GM21619 (cell line): ENCODE measurements at regions not wholly inside any gene's neighbourhood (a gene's known extent, or its start where the extent isn't known, plus 50 kb on each side); places are given as distances from the start of the nearest gene placed in this dataset.
"Not testable (repeated sequence)": the region's sequence is repeated elsewhere in the genome, so short reads cannot be mapped to it uniquely, and the experiment has no call there.

Experiments
- ATAC-seq: cut with Tn5 transposase; IDR thresholded peaks from one replicate; pipeline ENCODE4 v1.9.1; 2021; ENCODE audit not compliant: unreplicated experiment

DNA sequence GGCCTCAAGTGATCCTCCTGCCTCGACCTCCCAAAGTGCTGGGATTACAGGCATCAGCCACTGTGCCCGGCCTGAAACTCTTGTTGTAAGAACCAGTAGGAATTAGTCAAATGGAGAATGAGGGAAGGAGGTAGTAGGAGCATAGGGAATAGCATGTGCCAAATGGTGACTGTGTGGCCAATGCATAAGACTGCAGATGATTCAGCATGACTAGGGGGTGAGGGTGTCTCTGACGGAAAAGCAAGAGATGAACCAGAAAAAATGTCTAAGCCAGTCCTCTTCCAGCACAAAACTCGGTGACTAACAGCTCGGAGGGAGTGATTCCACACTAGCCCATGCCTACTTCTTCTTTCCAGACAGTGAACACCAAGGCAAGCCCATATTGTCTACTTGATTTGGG lies 58.2 kb upstream of the DUSP21 start:
- no peak for ATAC-seq

DNA sequence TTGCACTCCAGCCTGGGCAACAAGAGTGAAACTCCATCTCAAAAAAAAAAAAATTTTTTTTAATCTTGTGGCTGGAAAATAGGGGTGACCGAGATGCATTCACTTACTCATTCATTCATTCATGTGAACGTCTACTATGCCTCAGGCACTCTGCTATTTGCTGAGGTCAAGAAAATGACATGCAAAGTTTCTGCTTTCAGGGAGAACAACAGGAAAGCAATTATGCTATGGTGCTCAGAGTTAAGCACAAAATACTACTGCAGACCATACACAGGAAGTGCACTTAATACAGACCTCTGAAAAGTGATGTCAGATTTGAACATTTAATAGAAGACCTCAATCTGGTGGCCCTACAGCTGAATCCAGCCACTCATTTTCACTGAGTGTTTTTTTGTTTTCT lies 59.6 kb upstream of the DUSP21 start:
- no peak for ATAC-seq

DNA sequence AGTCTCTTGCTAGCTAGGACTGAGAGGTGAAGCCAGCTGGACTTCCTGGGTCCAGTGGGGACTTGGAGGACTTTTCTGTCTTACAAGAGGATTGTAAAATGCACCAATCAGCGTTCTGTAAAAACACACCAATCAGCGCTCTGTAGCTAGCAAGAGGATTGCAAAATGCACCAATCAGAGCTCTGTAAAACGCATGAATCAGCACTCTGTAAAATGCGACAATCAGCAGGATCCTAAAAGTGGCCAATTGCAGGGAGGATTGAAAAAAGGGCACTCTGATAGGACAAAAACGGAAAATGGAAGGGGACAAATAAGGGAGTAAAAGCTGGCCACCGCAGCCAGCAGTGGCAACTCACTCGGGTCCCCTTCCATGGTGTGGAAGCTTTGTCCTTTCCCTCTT lies 65.6 kb upstream of the DUSP21 start:
- no peak for ATAC-seq

DNA sequence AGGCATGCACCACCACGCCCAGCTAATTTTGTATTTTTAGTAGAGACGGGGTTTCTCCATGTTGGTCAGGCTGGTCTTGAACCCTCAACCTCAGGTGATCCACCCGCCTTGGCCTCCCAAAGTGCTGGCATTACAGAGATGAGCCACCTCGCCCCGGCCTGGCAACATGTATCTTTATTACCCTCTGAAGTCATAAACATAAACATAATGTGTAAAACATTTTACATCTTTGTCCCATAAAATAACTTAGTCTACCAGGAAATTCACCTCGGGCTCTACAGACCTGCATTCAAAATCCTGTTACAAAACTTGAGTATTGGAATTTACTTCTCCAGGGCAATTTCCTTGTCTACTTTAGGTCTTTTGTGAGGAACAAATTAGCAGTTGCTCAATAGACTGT lies 68.1 kb upstream of the DUSP21 start:
- ATAC-seq, result no peak

DNA sequence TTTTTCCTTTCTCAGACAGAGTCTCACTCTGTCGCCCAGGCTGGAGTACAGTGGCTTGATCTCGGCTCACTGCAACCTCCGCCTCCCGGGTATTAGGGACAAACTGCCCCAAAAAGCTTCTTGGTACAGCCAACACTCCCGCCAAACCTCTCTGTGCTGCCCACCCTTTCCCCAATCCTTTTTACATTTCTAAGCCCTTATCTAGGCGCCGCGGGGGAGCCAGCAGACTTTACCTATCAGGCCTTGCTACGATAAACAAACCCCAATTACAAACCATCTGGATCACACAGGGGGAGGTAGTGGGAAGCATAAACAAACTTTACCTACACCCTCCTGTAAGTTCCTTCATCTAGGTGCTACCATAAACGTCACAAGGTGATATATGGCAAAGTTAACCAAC lies 69.8 kb upstream of the DUSP21 start:
- not testable (repeated sequence) for ATAC-seq

DNA sequence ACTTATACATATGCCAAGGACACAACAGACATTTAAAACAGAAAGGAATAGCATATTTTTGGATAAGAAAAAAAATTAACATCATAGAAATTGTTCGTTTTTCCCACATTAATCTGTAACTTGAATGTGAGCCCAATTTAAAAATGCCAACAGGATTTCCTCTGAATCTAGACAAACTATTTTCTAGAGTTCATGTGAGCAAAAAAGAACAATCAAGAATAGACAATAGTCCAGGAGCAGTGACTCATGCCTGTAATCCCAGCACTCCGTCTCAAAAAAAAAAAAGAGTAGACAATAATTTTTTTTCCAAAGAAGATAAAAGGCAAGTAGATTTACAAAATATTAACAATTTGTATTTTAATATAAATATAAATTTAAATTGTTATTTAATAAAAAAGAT lies 73.7 kb upstream of the DUSP21 start:
- no peak for ATAC-seq

DNA sequence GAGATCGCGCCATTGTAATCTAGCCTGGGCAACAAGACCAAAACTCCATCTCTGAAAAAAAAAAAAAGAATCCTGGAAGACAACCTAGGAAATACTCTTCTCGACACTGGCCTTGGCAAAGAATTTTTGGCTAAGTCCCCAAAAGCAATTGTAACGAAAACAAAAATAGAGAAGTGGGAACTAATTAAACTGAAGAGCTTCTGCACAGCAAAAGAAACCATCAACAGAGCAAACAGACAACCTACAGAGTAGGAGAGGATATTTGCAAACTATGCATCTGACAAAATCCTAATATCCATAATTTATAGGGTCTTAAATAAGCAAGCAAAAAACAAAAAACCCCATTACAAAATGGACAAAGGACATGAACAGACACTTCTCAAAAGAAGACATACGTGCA lies 76.5 kb upstream of the DUSP21 start:
- ATAC-seq, result no peak

DNA sequence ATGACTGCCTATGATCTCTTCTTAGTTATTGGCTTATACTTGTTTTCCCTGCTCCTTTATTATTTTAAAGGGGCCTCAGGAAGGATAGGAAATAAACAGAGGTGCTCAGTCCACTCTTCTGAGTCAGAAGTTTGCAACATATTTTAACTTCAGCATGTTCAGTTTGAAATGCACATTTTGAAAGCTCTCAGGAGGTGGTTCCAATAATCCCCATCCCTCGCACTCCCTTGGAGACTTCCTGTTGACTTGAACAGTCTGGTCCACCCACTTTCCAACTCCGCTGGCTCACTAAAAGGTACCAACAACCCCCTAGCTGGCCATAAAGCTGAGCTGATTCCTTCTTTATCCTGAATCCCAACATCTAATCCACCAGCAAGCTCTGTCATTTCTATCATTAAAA lies 78.3 kb upstream of the DUSP21 start:
- ATAC-seq, result no peak

DNA sequence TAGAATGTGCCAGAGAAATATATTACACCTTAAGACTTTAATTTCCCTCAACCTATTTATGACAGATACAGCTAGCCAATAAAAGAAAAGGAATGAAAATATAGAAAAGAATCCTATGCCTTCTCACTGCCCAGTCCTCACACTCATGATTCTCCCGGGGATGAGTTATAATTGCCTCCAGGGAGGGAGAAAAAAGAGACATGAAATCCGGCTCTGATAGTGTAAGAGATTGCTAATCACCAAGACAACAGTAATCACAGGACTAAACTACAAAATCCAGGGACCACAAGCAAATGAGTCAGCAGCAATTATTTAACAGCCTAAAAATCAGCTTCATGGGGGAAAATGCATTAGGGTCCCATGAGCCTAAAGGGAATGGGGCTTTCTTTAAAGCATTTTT lies 95.9 kb upstream of the DUSP21 start:
- ATAC-seq, result no peak

DNA sequence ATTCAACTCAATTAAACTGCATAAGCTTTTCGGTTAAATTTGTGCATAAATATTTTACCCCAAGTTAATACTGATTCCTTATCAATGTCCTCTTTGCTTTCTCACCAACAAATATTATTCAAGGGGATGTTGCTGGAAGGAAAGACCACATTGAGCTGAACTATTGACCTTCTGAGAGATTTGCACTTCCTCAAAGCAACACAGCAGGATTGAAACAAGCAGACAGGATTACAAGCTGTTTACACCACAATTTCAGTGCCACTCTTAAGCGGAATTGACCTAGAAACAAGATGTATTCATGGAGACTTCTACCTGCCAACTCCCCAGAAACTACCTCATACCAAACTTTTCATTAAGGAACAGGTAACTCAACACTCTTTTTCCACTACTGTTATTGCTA lies 96.5 kb upstream of the DUSP21 start:
- no peak for ATAC-seq

DNA sequence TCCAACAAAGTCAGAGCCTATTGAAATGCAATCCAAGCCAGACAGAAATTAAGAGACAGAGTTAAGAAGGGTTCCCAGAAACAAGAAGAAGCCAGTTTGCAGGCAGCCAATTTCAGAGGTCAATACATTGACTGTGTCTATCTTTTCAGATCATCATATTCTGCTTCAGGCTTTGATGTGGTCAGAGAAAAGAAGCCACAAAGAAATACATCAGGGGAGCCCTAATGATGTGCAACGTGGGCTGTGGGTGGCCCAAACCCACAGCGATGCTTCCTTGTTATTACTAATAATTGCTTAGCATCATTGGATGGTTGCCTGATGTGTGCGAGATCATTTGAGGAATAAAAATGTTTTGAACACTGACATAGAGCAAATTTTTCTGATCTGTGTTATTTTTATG lies 99.0 kb upstream of the DUSP21 start:
- no peak for ATAC-seq

DNA sequence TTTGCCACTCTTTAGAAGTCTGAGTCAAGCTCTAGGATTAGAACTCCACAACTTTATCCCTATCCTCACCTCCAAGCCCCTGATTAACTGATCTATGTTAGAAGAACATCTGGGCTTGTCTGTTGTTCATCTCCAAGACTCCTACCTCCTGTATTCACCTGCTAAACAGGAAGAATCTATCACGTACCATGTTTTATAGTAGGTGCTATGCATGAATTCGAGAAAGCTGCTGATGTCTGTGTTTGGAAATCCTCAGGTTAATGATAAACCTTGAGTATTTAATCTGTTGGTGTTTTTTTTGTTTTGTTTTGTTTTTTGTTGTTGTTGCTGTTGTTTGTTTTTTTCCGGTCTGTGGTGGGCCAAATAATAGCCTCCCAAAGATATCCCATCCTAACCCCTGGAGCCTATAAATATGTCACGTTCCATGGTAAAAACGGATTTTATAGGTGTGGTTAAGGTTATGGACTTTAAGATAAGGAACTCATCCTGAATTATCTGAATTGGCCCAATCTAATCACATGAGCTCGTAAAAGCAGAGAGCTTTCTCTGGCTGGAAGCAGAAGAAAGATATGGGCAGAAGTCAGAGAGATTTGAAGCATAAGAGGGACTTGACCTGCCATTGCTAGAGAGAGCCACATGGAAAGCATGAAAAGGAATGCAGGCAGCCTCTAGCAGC lies 101.2 kb upstream of the DUSP21 start:
- ATAC-seq, result no peak

DNA sequence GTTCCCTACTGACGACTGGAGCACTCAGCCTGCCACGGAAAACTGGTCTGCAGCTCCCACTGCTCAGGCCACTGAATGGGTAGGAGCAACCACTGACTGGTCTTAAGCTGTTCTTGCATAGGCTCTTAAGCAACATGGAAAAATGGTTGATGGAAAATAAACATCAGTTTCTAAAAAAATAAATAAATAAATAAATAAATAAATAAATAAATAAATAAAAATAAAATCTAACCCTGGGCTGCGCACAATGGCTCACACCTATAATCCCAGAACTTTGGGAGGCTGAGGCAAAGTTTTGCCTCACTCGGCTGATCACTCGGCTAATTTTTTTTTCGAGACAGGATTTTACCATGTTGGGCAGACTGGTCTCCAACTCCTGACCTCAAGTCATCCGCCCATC lies 102.0 kb upstream of the DUSP21 start:
- ATAC-seq, result not testable (repeated sequence)

DNA sequence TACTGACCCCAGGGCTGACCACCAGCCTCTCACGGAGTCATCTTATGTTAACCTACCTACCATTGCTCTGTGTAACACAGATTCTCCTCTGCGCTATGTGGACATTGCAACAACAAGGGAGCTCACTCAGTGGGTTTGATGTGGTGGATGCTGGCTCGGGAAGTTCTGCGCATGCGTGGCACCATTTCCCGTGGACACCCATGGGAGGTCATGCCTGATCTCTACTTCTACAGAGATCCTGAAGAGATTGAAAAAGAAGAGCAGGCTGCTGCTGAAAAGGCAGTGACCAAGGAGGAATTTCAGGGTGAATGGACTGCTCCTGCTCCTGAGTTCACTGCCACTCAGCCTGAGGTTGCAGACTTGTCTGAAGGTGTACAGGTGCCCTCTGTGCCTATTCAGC lies 102.4 kb upstream of the DUSP21 start:
- ATAC-seq, result not testable (repeated sequence)

DNA sequence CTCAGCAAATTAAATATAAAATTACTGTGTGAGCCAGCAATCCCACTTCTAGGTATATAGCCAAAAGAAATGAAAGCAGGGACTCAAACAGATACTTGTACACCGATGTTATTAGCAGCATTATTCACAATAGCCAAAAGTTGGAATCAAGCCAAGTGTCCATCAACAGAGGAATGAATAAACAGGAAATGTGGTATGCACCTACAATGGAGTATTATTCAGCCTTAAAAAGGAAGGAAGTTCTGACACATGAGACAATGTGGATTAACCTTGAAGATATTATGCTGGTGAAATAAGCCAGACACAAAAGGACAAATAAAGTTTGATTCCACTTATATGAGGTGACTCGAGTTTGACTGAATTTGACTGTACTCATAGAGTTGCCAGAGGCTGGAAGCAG lies 108.3 kb upstream of the DUSP21 start:
- no peak for ATAC-seq

DNA sequence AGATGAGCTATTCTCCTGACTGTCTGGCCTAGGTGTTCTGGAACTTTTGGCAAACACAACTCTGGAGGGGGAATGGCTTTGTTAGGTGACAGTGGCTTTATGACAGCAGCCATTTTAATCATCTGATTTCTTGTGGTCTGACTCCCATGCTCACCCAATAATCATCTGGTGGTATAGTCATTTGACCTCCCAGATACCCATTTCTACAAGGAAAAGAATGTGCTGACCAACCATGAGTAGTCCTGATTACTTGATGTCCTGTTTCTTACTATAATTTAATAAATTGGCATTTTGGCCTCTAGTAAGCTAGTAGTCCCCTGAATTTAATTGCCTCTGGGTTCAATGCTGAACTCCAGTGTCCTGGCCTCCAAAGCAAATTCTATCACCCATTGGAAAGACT lies 109.9 kb upstream of the DUSP21 start:
- ATAC-seq, result no peak

DNA sequence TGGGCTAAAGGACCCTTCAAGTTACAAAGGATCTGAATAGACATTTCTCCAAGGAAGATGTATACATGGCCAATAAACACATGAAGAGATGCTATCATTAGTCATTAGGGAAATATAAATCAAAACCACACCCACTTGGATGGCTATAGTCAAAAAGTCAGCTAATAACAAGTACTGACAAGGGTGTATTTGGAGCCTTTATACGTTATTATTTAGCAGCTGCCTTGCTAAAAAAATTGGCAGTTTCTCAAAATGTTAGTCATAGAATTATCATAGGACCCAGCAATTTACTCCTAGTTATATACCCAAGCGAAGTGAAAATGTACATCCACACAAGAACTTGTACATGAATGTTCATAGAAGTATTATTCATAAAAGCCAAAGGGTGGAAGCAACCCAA lies 112.7 kb upstream of the DUSP21 start:
- ATAC-seq, result no peak

DNA sequence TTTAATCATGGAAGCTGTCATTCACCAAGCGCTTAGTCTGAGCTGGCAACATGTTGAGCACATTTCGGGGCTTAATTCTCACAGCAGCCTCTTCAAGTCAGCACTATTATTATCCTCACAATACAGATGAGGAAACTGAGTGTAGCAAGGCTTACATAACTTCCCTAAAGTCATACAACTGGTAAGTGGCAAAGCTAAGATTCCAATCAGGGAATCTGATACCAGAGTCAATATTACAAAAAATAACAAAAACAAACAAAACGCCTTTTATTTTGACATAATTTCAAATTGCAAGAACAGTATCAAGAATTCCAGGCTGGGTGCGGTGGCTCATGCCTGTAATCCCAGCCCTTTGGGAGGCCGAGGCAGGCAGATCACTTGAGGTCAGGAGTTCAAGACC lies 120.4 kb upstream of the DUSP21 start:
- ATAC-seq, result no peak

DNA sequence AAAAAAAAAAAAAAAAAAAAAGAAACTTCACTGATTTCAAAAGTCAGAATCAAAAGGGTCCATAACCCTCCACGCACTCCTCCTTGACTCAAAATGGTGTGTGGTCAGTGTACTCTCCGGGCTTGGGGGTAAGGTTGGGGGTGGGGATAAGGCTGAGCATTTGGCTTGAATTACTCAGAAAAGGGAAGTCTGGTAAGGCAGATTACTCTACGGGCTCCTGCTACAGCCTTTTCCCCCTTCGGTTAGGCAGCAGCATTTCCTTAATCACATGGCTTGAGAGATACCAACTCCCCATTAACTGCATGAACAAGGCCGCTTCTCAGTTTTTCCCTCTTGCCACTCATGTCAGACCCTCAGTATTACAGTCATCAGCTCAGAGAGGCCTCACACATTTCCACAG lies 135.4 kb upstream of the DUSP21 start:
- no peak for ATAC-seq

DNA sequence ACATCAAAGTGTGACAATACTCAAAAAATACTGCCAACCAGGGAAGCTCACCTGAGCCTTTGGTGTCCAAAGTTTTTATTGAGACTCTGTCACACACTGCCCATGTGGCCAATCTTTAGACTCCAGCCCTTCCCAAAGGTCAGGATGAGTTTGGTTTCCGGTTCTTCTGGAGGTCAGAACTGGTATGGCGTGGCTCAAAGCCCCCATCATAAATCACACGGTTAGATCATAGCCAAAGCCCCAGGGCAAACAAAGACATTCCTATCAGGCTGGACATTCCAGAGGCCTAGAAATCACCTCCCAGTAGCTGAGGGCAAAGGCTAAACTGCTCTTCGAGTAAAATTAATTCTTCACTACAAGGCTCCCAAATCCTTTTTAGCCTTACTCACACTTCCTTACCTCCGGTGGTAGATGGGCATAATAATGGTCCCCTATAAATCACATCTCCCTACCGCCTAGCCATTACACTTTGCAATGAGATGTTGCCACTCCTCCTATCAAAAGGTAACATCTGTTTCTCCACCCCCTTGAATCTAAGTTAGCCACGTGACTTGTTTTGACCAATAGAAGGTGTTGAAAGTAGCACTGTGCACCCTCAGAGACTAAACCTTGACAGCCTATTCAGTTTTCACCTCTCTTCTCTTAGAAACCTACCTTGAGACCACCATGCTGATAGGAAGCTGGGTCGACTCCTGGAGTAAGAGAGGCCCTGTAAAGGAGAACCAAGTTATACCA lies 137.8 kb upstream of the DUSP21 start:
- ATAC-seq, result no peak

DNA sequence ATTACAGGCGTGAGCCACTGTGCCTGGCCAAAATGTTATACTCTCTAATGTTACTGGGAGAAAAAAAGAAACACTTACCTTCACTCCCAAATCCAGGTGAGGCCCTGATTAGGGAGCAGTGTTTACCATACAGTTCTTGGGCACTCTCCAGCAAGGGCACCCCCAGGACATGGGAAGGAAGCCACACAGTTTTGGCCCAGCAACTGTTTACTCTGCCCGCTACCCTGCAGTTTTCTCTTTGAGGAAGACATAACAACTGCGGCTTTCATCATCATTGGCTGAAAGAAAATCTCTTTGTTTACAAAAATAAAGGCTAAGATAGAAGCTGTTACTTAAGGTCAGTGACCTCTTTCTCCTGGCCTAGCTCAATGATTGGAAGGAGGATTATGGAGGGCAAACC lies 145.5 kb upstream of the DUSP21 start:
- ATAC-seq, result no peak

DNA sequence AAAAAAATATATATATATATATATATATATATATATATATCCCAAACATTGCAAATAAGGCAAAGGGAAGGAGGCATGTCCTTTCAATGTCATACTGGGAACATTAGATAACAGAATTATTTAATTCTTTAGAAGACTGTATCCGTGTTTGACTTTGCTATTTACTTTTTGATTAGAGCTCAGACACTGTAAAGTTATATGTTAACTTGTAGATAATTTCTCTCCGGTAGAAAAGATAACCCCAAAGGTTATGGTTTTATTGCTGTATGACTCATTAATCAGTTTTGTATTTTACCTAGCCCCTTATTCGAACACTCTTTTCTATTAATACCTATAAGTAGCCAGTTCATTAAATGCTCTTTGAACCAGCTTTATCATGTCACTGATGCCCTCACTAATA lies 150.6 kb upstream of the DUSP21 start:
- no peak for ATAC-seq

DNA sequence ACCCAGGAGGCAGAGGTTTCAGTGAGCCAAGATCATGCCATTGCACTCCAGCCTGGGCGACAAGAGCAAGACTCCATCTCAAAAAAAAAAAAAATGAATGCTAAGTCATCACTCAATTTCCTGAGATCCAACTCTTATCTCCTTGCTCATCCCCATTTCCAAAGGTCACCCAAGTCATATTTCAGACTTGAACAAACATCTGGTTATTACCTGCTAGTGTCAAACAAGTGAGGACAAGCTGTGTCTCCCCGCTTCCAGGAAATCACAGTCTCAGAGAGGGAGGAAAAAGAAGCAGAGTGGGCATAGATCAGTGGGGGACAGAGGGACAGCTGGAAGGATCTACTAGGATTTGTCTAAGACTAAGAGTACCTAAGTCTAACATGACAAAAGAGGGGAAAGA lies 147.5 kb upstream of the FUNDC1 start:
- no peak for ATAC-seq
